HepG2 (cell line): ENCODE measurements at regions not wholly inside any gene's neighbourhood (a gene's known extent, or its start where the extent isn't known, plus 50 kb on each side); places are given as distances from the start of the nearest gene placed in this dataset.

Experiments
- ATAC-seq: fragments of 200-7000 bp; cut with Tn5 transposase; 3 replicates; pipeline ENCODE4 v1.9.1; 2020; ENCODE audit warnings: mild to moderate bottlenecking, moderate library complexity
- BruUV-seq: library from RNA; stranded (reverse); fragments of 400-500 nt; replicated peaks from 2 replicates; lab custom pipeline; 2021; lab: Mats Ljungman, UMichigan
- CTCF ChIA-PET: fragments of 300-600 bp; formaldehyde crosslinking; extraction: SDS; loops from one replicate; lab custom pipeline; 2021; ENCODE audit warnings: low total read pairs, inconsistent platforms, low intra/inter-chr PET ratio; lab: Yijun Ruan, JAX
- POLR2A ChIA-PET: fragments of 350-600 bp; sonication (Branson Sonifier 250); formaldehyde crosslinking; loops from one replicate; lab custom pipeline; 2020; ENCODE audit warnings: antibody characterized with exemption, inconsistent platforms; lab: Yijun Ruan, JAX
- DNase-seq: peaks from one replicate; pipeline ENCODE4 v3.0.0-alpha.2; 2015; ENCODE audit warnings: low spot score
- FAIRE-seq: peaks from 3 replicates; lab custom pipeline; 2011; peaks lifted over from hg19 to GRCh38; lab: Jason Lieb, UNC
- H2AFZ ChIP-seq: one replicate; pipeline ENCODE4 v1.6.1; 2011; ENCODE audit warnings: low read length, inconsistent platforms
- H3K27ac ChIP-seq: fragments of 300-600 bp; 3 replicates; pipeline ENCODE4 v1.8.0; 2011; ENCODE audit warnings: mixed run types, mild to moderate bottlenecking, mixed read lengths, low read length, inconsistent platforms; ENCODE audit not compliant: insufficient read depth; ENCODE audit errors: extremely low read length
- H3K27me3 ChIP-seq, 2 experiments: fragments of 200-600 bp in 1 of 2; 2 replicates in 1 of 2; 3 replicates in 1 of 2; pipeline versions ENCODE4 v1.6.0 to v1.8.0; 2011; ENCODE audit warnings: low read length in 2 of 2, mild to moderate bottlenecking in 2 of 2, moderate library complexity in 2 of 2, inconsistent platforms in 1 of 2; ENCODE audit not compliant: insufficient read depth in 2 of 2, control insufficient read depth in 1 of 2
- H3K36me3 ChIP-seq, 2 experiments: fragments of 200-600 bp in 1 of 2; replicated peaks in 1 of 2; 2 replicates in 1 of 2; 3 replicates in 1 of 2; pipeline versions ENCODE4 v1.5.1 to v1.8.0; 2011; ENCODE audit warnings: low read length in 2 of 2, inconsistent platforms in 1 of 2; ENCODE audit not compliant: insufficient read depth in 2 of 2, control insufficient read depth in 1 of 2
- H3K4me1 ChIP-seq: 2 replicates; pipeline ENCODE4 v1.5.1; 2012; ENCODE audit warnings: low read length, inconsistent platforms; ENCODE audit not compliant: insufficient read depth
- H3K4me2 ChIP-seq: 2 replicates; pipeline ENCODE4 v1.6.0; 2011; ENCODE audit warnings: low read depth, low read length, inconsistent platforms
- H3K4me3 ChIP-seq, 3 experiments: fragments of 200-600 bp in 1 of 3; sonication (generic), shearing (Covaris generic) in 1 of 3; replicated peaks in 1 of 3; 2 replicates each; pipeline ENCODE4 v1.5.1; 2011 to 2016; ENCODE audit warnings: low read length in 3 of 3, inconsistent platforms in 2 of 3, low read depth in 2 of 3, mild to moderate bottlenecking in 2 of 3, control low read depth in 1 of 3, mixed read lengths in 1 of 3; ENCODE audit not compliant: insufficient read depth in 1 of 3
- H3K79me2 ChIP-seq: one replicate; pipeline ENCODE4 v1.6.1; 2011; ENCODE audit warnings: low read length, inconsistent platforms; ENCODE audit not compliant: insufficient read depth
- H3K9ac ChIP-seq: 2 replicates; pipeline ENCODE4 v1.6.0; 2011; ENCODE audit warnings: mild to moderate bottlenecking, low read depth, low read length, inconsistent platforms; ENCODE audit not compliant: insufficient read depth
- H3K9me3 ChIP-seq: 2 replicates; pipeline ENCODE4 v1.5.1; 2012; ENCODE audit warnings: mild to moderate bottlenecking, low read length
- H4K20me1 ChIP-seq: 2 replicates; pipeline ENCODE4 v1.6.0; 2011; ENCODE audit warnings: inconsistent platforms, mild to moderate bottlenecking, low read length, moderate library complexity; ENCODE audit not compliant: insufficient read depth
- ARID2 ChIP-seq: sonication (generic); formaldehyde crosslinking; IDR thresholded peaks from 2 replicates; pipeline ENCODE4 v1.8.1; 2022; ENCODE audit warnings: mild to moderate bottlenecking, missing genetic modification reagents, borderline replicate concordance
- BORCS8-MEF2B ChIP-seq: sonication (generic); formaldehyde crosslinking; IDR thresholded peaks from 2 replicates; pipeline ENCODE4 v1.8.0; 2022; ENCODE audit warnings: mild to moderate bottlenecking, missing genetic modification reagents
- ETV6 ChIP-seq: sonication (generic); formaldehyde crosslinking; conservative IDR thresholded peaks from 2 replicates; pipeline ENCODE4 v1.4.0; 2020; ENCODE audit warnings: missing genetic modification reagents
- HNF4G ChIP-seq, 2 experiments: sonication (generic) in 1 of 2; formaldehyde crosslinking in 1 of 2; IDR thresholded peaks; 2 replicates each; pipeline versions ENCODE4 v1.4.0 to v1.6.1; 2011 to 2020; ENCODE audit warnings: borderline replicate concordance in 2 of 2, low read depth in 2 of 2, mild to moderate bottlenecking in 2 of 2, low read length in 1 of 2, missing genetic modification reagents in 1 of 2, moderate library complexity in 1 of 2
- HOMEZ ChIP-seq: IDR thresholded peaks from 2 replicates; pipeline ENCODE4 v1.6.1; 2016; ENCODE audit warnings: low read depth
- MTERF4 ChIP-seq: sonication (generic); formaldehyde crosslinking; IDR thresholded peaks from 2 replicates; pipeline ENCODE4 v1.8.0; 2023; ENCODE audit warnings: mild to moderate bottlenecking, missing genetic modification reagents
- NBN ChIP-seq: fragments of 450-650 bp; conservative IDR thresholded peaks from 2 replicates; pipeline ENCODE4 v1.6.1; 2017
- PPARG ChIP-seq: conservative IDR thresholded peaks from 2 replicates; pipeline ENCODE4 v1.6.1; 2016; ENCODE audit warnings: missing biosample characterization, missing genetic modification reagents
- SMARCC2 ChIP-seq: fragments of 450-650 bp; IDR thresholded peaks from 2 replicates; pipeline ENCODE4 v1.6.1; 2017; ENCODE audit warnings: antibody characterized with exemption, mild to moderate bottlenecking
- ZBED4 ChIP-seq: sonication (generic); formaldehyde crosslinking; IDR thresholded peaks from 2 replicates; pipeline ENCODE4 v1.4.0; 2020; ENCODE audit warnings: missing genetic modification reagents, borderline replicate concordance
- ZFAT ChIP-seq: sonication (generic); formaldehyde crosslinking; conservative IDR thresholded peaks from 2 replicates; pipeline ENCODE4 v1.8.1; 2023; ENCODE audit warnings: missing genetic modification reagents, inconsistent platforms
- ZNF563 ChIP-seq: sonication (generic); formaldehyde crosslinking; IDR thresholded peaks from 2 replicates; pipeline ENCODE4 v1.8.0; 2022; ENCODE audit warnings: mild to moderate bottlenecking, moderate library complexity, missing genetic modification reagents
- ZNF672 ChIP-seq: sonication (generic); formaldehyde crosslinking; IDR thresholded peaks from 2 replicates; pipeline ENCODE4 v1.8.1; 2022; ENCODE audit warnings: missing genetic modification reagents
- ZSCAN22 ChIP-seq: sonication (generic); formaldehyde crosslinking; IDR thresholded peaks from 2 replicates; pipeline ENCODE4 v1.4.0; 2020; ENCODE audit warnings: mild to moderate bottlenecking, missing genetic modification reagents
- ZSCAN29 ChIP-seq: sonication (generic); formaldehyde crosslinking; conservative IDR thresholded peaks from 2 replicates; pipeline ENCODE4 v1.4.0; 2020; ENCODE audit warnings: mild to moderate bottlenecking, missing genetic modification reagents
- WGBS: methylation state at CpG from one replicate; pipeline ENCODE4 v1.1.6; 2017; ENCODE audit warnings: low lambda C conversion rate; 5-methylcytosine and 5-hydroxymethylcytosine counted together
- in situ Hi-C: cut with HindIII; loops from 2 replicates; pipeline ENCODE4 v1.10.0; 2017; ENCODE audit warnings: low pct_unique_long_range_greater_than_20kb; ENCODE audit not compliant: extremely low pct_ligation_motif_present
- intact Hi-C: fragments of 100-400 bp; cut with micrococcal nuclease; formaldehyde crosslinking; loops from one replicate; pipeline ENCODE4 v1.10.0; 2022; ENCODE audit not compliant: unreplicated experiment

GRCh38 chr2:152242787-152243472 is 67.4 kb upstream of the STAM2 start (continued):
- TF ChIP-seq ARID2 (CRISPR knock-in tag) (no peak), ZNF563 (CRISPR knock-in tag) (no peak), SMARCC2 (no peak), ZSCAN29 (CRISPR knock-in tag) (no peak), NBN (no peak), HOMEZ (CRISPR knock-in tag) (peak; percentile 57; the same call in 1 of the 2 replicates), ZFAT (CRISPR knock-in tag) (no peak), BORCS8-MEF2B (CRISPR knock-in tag) (no peak), ZSCAN22 (CRISPR knock-in tag) (no peak), ZNF672 (no peak)

GRCh38 chr2:152243761-152244640 is 68.4 kb upstream of the STAM2 start:
- FAIRE-seq (peak; percentile 86), DNase-seq (peak; percentile 17), ATAC-seq (peak; percentile 85)
- H3K9me3 ChIP-seq: peaks cover 10% of the 10 kb centered on the region; the same call in 1 of the 2 replicates
- ChIA-PET CTCF (no interaction called here), POLR2A (no interaction called here)
- H2AFZ ChIP-seq: peak overlapping the region; percentile 64
- H3K9ac ChIP-seq: 0 out of 2 replicates have a peak overlapping the region, but pooled peaks have one; percentile 3
- WGBS: 28% methylated on average over 8 of the region's 8 CpGs
- no peaks in the 10 kb centered on the region; a peak in 1 of 5 replicates for H3K27me3 ChIP-seq
- no peaks in the 10 kb centered on the region for H4K20me1 ChIP-seq
- no TSS peak for BruUV-seq
- peak overlapping the region; percentile 38 for H3K27ac ChIP-seq
- H3K79me2 ChIP-seq: no peaks in the 10 kb centered on the region
- H3K4me1 ChIP-seq: peaks cover 27% of the 10 kb centered on the region
- in situ Hi-C loops: no loop called here
- no peaks in the 10 kb centered on the region for H3K36me3 ChIP-seq
- H3K4me2 ChIP-seq: peak overlapping the region; percentile 65
- intact Hi-C loops: no loop called here
- H3K4me3 ChIP-seq: peak overlapping the region in 2 of 3 experiments; percentile 13 to 23; a peak in 2 of 6 replicates
- TF ChIP-seq MTERF4 (CRISPR knock-in tag): 0 out of 2 replicates have a peak, but pooled peaks have one; percentile 30
- TF ChIP-seq ETV6 (CRISPR knock-in tag): no peak
- TF ChIP-seq ZBED4 (CRISPR knock-in tag): no peak
- TF ChIP-seq HNF4G (IDR thresholded peaks at IDR 0.05; ENCODE audit: borderline replicate concordance, low read depth, low read length): peak; percentile 29; the same call in 1 of the 2 replicates
- no peak for TF ChIP-seq HNF4G (CRISPR knock-in tag; IDR thresholded peaks at IDR 0.05; ENCODE audit: borderline replicate concordance, low read depth)
- TF ChIP-seq PPARG (CRISPR knock-in tag): peak; percentile 85
